IPS-NIHi7 (cell line): ENCODE measurements at regions not wholly inside any gene's neighbourhood (a gene's known extent, or its start where the extent isn't known, plus 50 kb on each side); places are given as distances from the start of the nearest gene placed in this dataset.

Experiments used
- DNase-seq: peaks from one replicate; pipeline ENCODE4 v3.0.0; 2012; ENCODE audit warnings: mixed read lengths; ENCODE audit errors: extremely low spot score

GRCh38 chr15:47506329-47507100, 210.8 kb upstream of the SEMA6D start:
- DNase-seq = no peak

- DNase-seq = no peak
Observed at GRCh38 chr15:47507221-47507985, 209.9 kb upstream of the SEMA6D start.

- no peak for DNase-seq
Observed at GRCh38 chr15:47511261-47511660, 206.0 kb upstream of the SEMA6D start.

GRCh38 chr15:47513471-47513870, 203.8 kb upstream of the SEMA6D start:
- DNase-seq = no peak

GRCh38 chr15:47514200-47514652, 203.1 kb upstream of the SEMA6D start:
- no peak for DNase-seq

GRCh38 chr15:47516558-47516957, 200.7 kb upstream of the SEMA6D start:
- DNase-seq = no peak

GRCh38 chr15:47516972-47517371, 200.3 kb upstream of the SEMA6D start:
- DNase-seq = no peak

GRCh38 chr15:47517737-47518136, 199.6 kb upstream of the SEMA6D start:
- DNase-seq = no peak

- DNase-seq = no peak
Observed at GRCh38 chr15:47523681-47524475, 193.4 kb upstream of the SEMA6D start.

GRCh38 chr15:47529241-47529640, 188.1 kb upstream of the SEMA6D start:
- no peak for DNase-seq

GRCh38 chr15:47534673-47535072, 182.6 kb upstream of the SEMA6D start:
- no peak for DNase-seq

- no peak for DNase-seq
Observed at GRCh38 chr15:47541562-47541961, 175.7 kb upstream of the SEMA6D start.

GRCh38 chr15:47542312-47542989, 174.9 kb upstream of the SEMA6D start:
- DNase-seq = no peak

- no peak for DNase-seq
Observed at GRCh38 chr15:47548231-47548630, 169.1 kb upstream of the SEMA6D start.

- no peak for DNase-seq
Observed at GRCh38 chr15:47548986-47549385, 168.3 kb upstream of the SEMA6D start.

GRCh38 chr15:47551079-47551478, 166.2 kb upstream of the SEMA6D start:
- DNase-seq = peak; percentile 48

- DNase-seq = no peak
Observed at GRCh38 chr15:47551546-47551945, 165.8 kb upstream of the SEMA6D start.

GRCh38 chr15:47552978-47553608, 164.2 kb upstream of the SEMA6D start:
- no peak for DNase-seq

- DNase-seq = no peak
Observed at GRCh38 chr15:47553947-47554346, 163.4 kb upstream of the SEMA6D start.

- DNase-seq = no peak
Observed at GRCh38 chr15:47561102-47561501, 156.2 kb upstream of the SEMA6D start.

- DNase-seq = no peak
Observed at GRCh38 chr15:47565949-47566348, 151.4 kb upstream of the SEMA6D start.
